Natural killer cell (primary cell): ENCODE measurements at regions not wholly inside any gene's neighbourhood (a gene's known extent, or its start where the extent isn't known, plus 50 kb on each side); places are given as distances from the start of the nearest gene placed in this dataset.

ENCODE experiments used
- ATAC-seq, 3 donors: fragments of 150-1000 bp in 2 of 3; fragments of 200-7000 bp in 1 of 3; cut with Tn5 transposase; 1 replicate in 1 of 3; 2 replicates in 2 of 3; pipeline ENCODE4 v1.10.0; 2021; ENCODE audit warnings: mild to moderate bottlenecking in 2 of 3, moderate library complexity in 2 of 3
- DNase-seq, 2 donors: peaks; one replicate each; pipeline versions ENCODE4 v3.0.0 to v3.0.0-alpha.2; 2013 to 2021; ENCODE audit warnings: mixed read lengths in 1 of 2
- H3K27ac ChIP-seq: one replicate; pipeline ENCODE4 v1.5.1; 2013; ENCODE audit warnings: mild to moderate bottlenecking, low read length
- H3K27me3 ChIP-seq: one replicate; pipeline ENCODE4 v1.6.1; 2013; ENCODE audit warnings: low read length; ENCODE audit not compliant: control insufficient read depth, insufficient read depth
- H3K36me3 ChIP-seq: one replicate; pipeline ENCODE4 v1.6.1; 2013; ENCODE audit warnings: low read length; ENCODE audit not compliant: control insufficient read depth, insufficient read depth
- H3K4me1 ChIP-seq: one replicate; pipeline ENCODE4 v1.6.1; 2013; ENCODE audit warnings: low read length; ENCODE audit not compliant: control insufficient read depth, insufficient read depth
- H3K4me3 ChIP-seq: one replicate; pipeline ENCODE4 v1.5.1; 2013; ENCODE audit warnings: low read length
- H3K9me3 ChIP-seq: one replicate; pipeline ENCODE4 v1.6.1; 2013; ENCODE audit warnings: low read length; ENCODE audit not compliant: control insufficient read depth, insufficient read depth
- H3K27ac Mint-ChIP-seq, 2 donors: one replicate each; pipeline ENCODE4 v1.8.0; 2022; ENCODE audit warnings: mild to moderate bottlenecking in 2 of 2, mixed read lengths in 2 of 2, moderate library complexity in 1 of 2
- H3K27me3 Mint-ChIP-seq, 2 donors: one replicate each; pipeline ENCODE4 v1.8.0; 2022; ENCODE audit warnings: low read depth in 2 of 2, mixed read lengths in 2 of 2
- H3K36me3 Mint-ChIP-seq: one replicate; pipeline ENCODE4 v1.8.0; 2022; ENCODE audit warnings: mixed read lengths
- H3K4me1 Mint-ChIP-seq, 2 donors: one replicate each; pipeline ENCODE4 v1.8.0; 2022; ENCODE audit warnings: mixed read lengths in 2 of 2
- H3K4me3 Mint-ChIP-seq: one replicate; pipeline ENCODE4 v1.8.0; 2022; ENCODE audit warnings: mild to moderate bottlenecking, moderate library complexity, mixed read lengths
- H3K9me3 Mint-ChIP-seq, 2 donors: one replicate each; pipeline ENCODE4 v1.8.0; 2022; ENCODE audit warnings: mixed read lengths in 2 of 2
- WGBS: methylation state at CpG from one replicate; pipeline ENCODE4 v1.1.7; 2013; ENCODE audit warnings: missing lambda C conversion rate; ENCODE audit not compliant: insufficient coverage; 5-methylcytosine and 5-hydroxymethylcytosine counted together
- intact Hi-C: fragments of 100-400 bp; cut with micrococcal nuclease; formaldehyde crosslinking; loops from one replicate; pipeline ENCODE4 v1.14.2; 2022
- TF ChIP-seq, protein P1 (sequence below): fragments of 200-600 bp; IDR thresholded peaks from one replicate; pipeline ENCODE4 v1.8.0; 2022; ENCODE audit warnings: antibody characterized with exemption

DNA sequence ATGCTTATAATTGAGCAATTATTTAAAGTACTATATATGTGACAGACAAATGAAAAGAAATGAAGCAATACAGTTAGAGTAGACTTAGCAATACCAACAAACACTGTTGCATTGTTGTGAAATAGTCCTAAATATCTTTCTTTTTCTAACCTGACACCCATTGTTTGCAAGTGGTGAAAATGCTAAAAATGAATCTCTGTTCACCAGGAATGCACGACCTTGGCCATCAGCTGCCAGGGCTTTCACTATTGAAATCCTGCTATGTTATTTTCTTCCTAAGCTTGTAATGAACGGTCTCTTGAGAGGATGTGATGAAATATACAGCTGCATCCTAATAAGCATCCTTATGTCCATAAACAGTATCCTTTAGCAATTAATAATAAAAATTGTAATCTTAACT, 136.2 kb upstream of the MGAT5 start:
- TF ChIP-seq, protein P1, sequence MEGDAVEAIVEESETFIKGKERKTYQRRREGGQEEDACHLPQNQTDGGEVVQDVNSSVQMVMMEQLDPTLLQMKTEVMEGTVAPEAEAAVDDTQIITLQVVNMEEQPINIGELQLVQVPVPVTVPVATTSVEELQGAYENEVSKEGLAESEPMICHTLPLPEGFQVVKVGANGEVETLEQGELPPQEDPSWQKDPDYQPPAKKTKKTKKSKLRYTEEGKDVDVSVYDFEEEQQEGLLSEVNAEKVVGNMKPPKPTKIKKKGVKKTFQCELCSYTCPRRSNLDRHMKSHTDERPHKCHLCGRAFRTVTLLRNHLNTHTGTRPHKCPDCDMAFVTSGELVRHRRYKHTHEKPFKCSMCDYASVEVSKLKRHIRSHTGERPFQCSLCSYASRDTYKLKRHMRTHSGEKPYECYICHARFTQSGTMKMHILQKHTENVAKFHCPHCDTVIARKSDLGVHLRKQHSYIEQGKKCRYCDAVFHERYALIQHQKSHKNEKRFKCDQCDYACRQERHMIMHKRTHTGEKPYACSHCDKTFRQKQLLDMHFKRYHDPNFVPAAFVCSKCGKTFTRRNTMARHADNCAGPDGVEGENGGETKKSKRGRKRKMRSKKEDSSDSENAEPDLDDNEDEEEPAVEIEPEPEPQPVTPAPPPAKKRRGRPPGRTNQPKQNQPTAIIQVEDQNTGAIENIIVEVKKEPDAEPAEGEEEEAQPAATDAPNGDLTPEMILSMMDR: no peak
- H3K27ac Mint-ChIP-seq: no peak overlapping the region
- no peak overlapping the region for H3K4me3 Mint-ChIP-seq
- H3K4me3 ChIP-seq: no peak overlapping the region
- ATAC-seq: no peak
- no peaks in the 10 kb centered on the region for H3K9me3 ChIP-seq
- no peaks in the 10 kb centered on the region for H3K36me3 ChIP-seq
- H3K27me3 ChIP-seq: no peaks in the 10 kb centered on the region
- H3K27ac ChIP-seq: no peak overlapping the region
- 63% methylated on average over 1 of the region's 2 CpGs for WGBS
- no peaks in the 10 kb centered on the region for H3K36me3 Mint-ChIP-seq
- peaks cover 31% of the 10 kb centered on the region for H3K4me1 ChIP-seq
- peaks cover 29 to 31% of the 10 kb centered on the region in 2 donors for H3K4me1 Mint-ChIP-seq
- DNase-seq: no peak
- intact Hi-C loops: loop anchor here (1.0 to 5.0 kb wide), 4 partner anchors 90 to 780 kb away; no protein-coding TSS in a partner anchor
- H3K9me3 Mint-ChIP-seq: no peaks in the 10 kb centered on the region
- peaks cover 4 to 31% of the 10 kb centered on the region in 2 donors for H3K27me3 Mint-ChIP-seq

DNA sequence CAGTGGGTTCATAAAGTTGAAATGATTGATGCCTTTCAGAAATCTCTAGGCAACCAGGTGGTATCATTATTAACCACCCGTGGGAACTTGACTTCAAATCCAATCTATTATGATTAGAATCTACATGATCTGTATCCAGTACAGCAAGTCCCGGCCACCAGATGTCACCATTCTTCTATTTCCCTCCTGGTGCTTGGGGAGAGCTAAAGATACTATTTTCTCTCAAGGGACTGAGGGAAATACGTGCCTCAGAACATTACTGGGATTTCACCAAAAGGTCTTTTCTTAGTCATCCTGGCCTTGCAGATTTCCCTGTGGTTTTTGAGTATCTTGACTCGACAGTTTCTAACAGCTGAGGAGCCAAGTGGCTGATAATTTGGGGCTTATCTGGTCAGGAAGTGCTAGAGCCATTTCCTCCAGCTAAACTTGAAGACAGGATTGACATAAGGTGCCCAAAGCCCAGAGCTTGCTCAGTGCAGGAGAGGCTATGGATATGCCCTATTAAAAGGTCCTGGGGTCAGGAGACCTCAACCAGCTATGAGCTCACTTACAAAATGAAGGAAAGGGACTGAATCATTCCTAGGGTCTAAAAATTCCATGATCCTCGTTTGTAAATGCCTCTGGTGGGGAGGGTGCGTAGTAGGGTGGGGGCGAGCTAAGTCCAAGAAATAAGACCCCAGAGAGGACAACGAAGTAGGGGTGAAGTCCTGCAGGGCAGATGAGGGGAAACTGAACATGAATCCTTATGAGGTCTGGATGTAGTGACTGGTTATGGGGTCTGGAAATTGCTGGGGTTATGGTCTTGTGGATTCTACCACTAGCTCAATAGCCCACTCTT, 135.4 kb upstream of the MGAT5 start:
- Mint-ChIP-seq H3K36me3 (no peaks in the 10 kb centered on the region), H3K4me3 (peak overlapping the region; percentile 100), H3K27me3 (peaks cover 0 to 24% of the 10 kb centered on the region in 2 donors), H3K9me3 (no peaks in the 10 kb centered on the region), H3K27ac (peak overlapping the region; percentile 89 to 94), H3K4me1 (peaks cover 37 to 39% of the 10 kb centered on the region in 2 donors)
- Histone ChIP-seq H3K4me3 (no peak overlapping the region), H3K9me3 (no peaks in the 10 kb centered on the region), H3K27me3 (no peaks in the 10 kb centered on the region), H3K36me3 (no peaks in the 10 kb centered on the region), H3K4me1 (peaks cover 34% of the 10 kb centered on the region), H3K27ac (no peak overlapping the region)
- DNase-seq (peak; percentile 60 to 91), ATAC-seq (peak; percentile 43 to 65 (median 51))
- TF ChIP-seq, protein P1: peak; percentile 73
- intact Hi-C loops: loop anchor here (1.0 to 5.0 kb wide), 5 partner anchors 89 to 779 kb away; no protein-coding TSS in a partner anchor
- 27% methylated on average over 8 of the region's 8 CpGs for WGBS

DNA sequence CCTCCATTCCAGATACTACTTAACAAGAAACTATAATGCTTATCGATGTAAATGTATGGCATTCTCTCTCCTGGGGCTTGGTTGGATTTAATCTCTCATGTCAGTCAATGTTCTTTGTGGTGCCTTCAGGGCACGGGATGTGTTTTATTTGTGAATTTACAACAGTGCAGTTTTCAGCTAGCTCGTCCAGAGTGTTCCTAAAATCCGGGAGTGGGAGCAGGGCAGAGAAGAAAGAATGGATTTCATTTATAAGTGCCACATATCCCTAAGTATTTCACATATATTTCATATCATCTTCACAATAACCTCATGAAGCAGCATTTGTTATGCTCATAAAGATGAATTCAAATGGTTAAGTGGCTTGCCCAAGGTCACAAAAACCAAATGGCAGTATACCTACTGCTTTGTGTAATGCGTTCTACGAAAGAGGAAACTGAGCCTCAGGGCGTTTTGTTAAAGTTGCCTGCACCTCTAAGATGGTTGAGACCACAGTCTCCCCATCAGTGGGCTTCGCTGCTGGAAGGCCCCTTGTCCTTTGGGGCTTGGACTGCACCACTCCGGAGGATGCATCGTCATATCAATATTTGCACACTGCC, 134.7 kb upstream of the MGAT5 start:
- 21% methylated on average over 9 of the region's 10 CpGs for WGBS
- H3K9me3 Mint-ChIP-seq: no peaks in the 10 kb centered on the region
- peaks cover 34% of the 10 kb centered on the region for H3K4me1 ChIP-seq
- no peaks in the 10 kb centered on the region for H3K9me3 ChIP-seq
- peak in 1 of 2 donors; percentile 22 for DNase-seq
- peak overlapping the region; percentile 100 for H3K4me3 Mint-ChIP-seq
- intact Hi-C loops: loop anchor here (1.0 to 5.0 kb wide), 4 partner anchors 88 to 778 kb away; no protein-coding TSS in a partner anchor
- TF ChIP-seq, protein P1: no peak
- no peaks in the 10 kb centered on the region for H3K36me3 Mint-ChIP-seq
- peaks cover 45 to 46% of the 10 kb centered on the region in 2 donors for H3K4me1 Mint-ChIP-seq
- ATAC-seq: peak in 2 of 3 donors; percentile 0 to 1
- peak overlapping the region; percentile 79 for H3K27ac ChIP-seq
- H3K27me3 ChIP-seq: no peaks in the 10 kb centered on the region
- H3K27me3 Mint-ChIP-seq: peaks cover 0 to 17% of the 10 kb centered on the region in 2 donors
- peak overlapping the region; percentile 94 for H3K4me3 ChIP-seq
- peak overlapping the region; percentile 89 to 94 for H3K27ac Mint-ChIP-seq
- H3K36me3 ChIP-seq: no peaks in the 10 kb centered on the region
